ENCODE measurements at regions not wholly inside any gene's neighbourhood (a gene's known extent, or its start where the extent isn't known, plus 50 kb on each side); places are given as distances from the start of the nearest gene placed in this dataset.
A peak's percentile ranks its signal among the peaks of the same experiment; 100 is the strongest.
"Not testable (repeated sequence)": the region's sequence is repeated elsewhere in the genome, so short reads cannot be mapped to it uniquely, and the experiment has no call there.

DNA sequence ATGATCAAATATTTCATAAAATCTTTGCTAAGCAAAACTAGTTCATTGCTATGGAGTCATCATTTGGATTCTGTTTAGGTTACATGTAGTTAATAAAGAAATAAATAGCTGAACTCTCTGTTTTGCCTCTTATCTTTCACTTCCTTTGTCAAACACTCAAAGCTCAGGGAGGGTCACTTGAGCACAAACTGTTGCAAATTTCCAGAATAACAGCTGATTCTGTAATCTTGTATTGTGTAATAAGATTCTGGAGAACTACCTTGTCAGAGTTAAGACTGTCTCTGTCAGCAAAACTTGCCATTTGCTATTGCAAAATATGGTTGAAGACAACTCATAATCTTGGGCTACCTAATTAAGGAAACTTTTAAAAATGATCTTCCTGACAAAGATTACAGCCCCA lies 182.0 kb upstream of the MOCS2 start:
- H3K4me1 ChIP-seq: no peaks in the 10 kb centered on the region
- in situ Hi-C loops (cut with MboI; ENCODE audit: low sequenced_read_pairs in 4 of 4) (no loop called here), intact Hi-C loops (cut with DNase I; ENCODE audit: low total_unique reads) (no loop called here)
- H3K4me3 ChIP-seq: no peak overlapping the region
- ATAC-seq (peak; percentile 53 to 62), DNase-seq (no peak)
- no peaks in the 10 kb centered on the region for H3K27me3 ChIP-seq
- H3K27ac ChIP-seq: no peak overlapping the region
- no peaks in the 10 kb centered on the region for H3K36me3 ChIP-seq
- H3K9me3 ChIP-seq: no peaks in the 10 kb centered on the region
- TF ChIP-seq POLR2A (IDR thresholded peaks at IDR 0.05): no peak
- TF ChIP-seq, protein P1, sequence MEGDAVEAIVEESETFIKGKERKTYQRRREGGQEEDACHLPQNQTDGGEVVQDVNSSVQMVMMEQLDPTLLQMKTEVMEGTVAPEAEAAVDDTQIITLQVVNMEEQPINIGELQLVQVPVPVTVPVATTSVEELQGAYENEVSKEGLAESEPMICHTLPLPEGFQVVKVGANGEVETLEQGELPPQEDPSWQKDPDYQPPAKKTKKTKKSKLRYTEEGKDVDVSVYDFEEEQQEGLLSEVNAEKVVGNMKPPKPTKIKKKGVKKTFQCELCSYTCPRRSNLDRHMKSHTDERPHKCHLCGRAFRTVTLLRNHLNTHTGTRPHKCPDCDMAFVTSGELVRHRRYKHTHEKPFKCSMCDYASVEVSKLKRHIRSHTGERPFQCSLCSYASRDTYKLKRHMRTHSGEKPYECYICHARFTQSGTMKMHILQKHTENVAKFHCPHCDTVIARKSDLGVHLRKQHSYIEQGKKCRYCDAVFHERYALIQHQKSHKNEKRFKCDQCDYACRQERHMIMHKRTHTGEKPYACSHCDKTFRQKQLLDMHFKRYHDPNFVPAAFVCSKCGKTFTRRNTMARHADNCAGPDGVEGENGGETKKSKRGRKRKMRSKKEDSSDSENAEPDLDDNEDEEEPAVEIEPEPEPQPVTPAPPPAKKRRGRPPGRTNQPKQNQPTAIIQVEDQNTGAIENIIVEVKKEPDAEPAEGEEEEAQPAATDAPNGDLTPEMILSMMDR (IDR thresholded peaks at IDR 0.05 in 4 of 5, conservative IDR thresholded peaks at IDR 0.05 in 1 of 5): no peak

DNA sequence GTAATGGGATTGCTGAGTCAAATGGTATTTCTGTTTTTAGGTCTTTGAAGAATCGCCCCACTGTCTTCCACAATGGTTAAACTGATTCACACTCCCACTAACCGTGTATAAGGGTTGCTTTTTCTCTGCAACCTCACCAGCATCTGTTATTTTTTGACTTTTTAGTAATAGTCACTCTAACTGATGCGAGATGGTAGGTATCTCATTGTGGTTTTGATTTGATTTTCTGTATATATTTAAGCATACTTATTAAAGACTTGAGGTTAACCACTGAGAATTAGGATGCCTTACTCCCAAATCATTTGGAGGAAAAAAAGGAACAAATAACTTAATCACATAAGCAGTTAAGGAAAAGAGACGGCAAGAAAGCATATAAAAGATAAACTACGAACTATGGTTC lies 181.6 kb upstream of the FST start:
- Histone ChIP-seq H3K27me3 (no peaks in the 10 kb centered on the region), H3K4me3 (no peak overlapping the region), H3K27ac (no peak overlapping the region), H3K9me3 (no peaks in the 10 kb centered on the region), H3K4me1 (no peaks in the 10 kb centered on the region), H3K36me3 (no peaks in the 10 kb centered on the region)
- DNase-seq (no peak), ATAC-seq (no peak)
- intact Hi-C loops (cut with DNase I; ENCODE audit: low total_unique reads): no loop called here
- no peak for TF ChIP-seq POLR2A (IDR thresholded peaks at IDR 0.05)
- TF ChIP-seq, protein P1 (IDR thresholded peaks at IDR 0.05 in 4 of 5, conservative IDR thresholded peaks at IDR 0.05 in 1 of 5): no peak
- in situ Hi-C loops (cut with MboI; ENCODE audit: low sequenced_read_pairs in 4 of 4): no loop called here

DNA sequence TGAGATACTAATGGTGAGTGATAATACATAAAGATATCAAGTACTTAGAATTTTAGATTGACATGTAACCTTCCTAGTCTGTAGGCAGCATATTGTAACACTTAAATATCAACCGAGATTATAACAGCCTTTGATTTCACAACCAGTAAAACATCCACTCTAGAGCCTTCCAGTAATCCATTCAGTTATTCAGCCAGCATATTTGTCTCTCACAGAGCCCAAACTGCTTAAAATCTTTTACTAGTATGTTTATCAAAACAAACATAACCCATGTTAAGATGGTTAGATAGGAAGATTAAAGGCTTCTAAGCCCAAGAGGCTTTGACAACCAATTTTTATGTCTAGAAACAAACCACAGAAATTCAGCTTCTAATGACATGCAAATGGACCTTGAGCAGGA lies 177.9 kb upstream of the FST start:
- in situ Hi-C loops (cut with MboI; ENCODE audit: low sequenced_read_pairs in 4 of 4) (no loop called here), intact Hi-C loops (cut with DNase I; ENCODE audit: low total_unique reads) (no loop called here)
- Histone ChIP-seq H3K4me1 (no peaks in the 10 kb centered on the region), H3K9me3 (no peaks in the 10 kb centered on the region), H3K27me3 (no peaks in the 10 kb centered on the region), H3K4me3 (no peak overlapping the region), H3K27ac (no peak overlapping the region), H3K36me3 (no peaks in the 10 kb centered on the region)
- TF ChIP-seq, protein P1 (IDR thresholded peaks at IDR 0.05 in 4 of 5, conservative IDR thresholded peaks at IDR 0.05 in 1 of 5): no peak
- TF ChIP-seq POLR2A (IDR thresholded peaks at IDR 0.05): no peak
- DNase-seq: no peak
- no peak for ATAC-seq

DNA sequence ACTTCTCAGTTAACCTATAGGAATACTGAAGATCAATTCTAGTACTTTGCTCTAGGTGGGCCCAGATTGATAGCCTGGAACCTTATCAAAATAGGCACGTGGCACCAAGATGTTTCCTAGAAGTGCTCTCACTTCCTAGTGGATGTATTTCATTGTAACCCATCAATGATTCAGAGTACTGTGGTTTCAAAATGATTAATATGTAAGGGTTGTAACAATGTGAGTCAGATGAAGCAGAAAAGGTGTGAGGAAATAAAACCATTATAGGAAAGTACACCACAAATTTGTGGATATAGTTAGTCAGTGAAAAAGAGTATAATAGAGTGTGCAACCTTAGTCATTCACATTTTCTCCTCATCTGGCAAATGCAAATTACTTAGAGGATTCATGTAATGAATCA lies 177.3 kb upstream of the FST start:
- Histone ChIP-seq H3K4me3 (no peak overlapping the region), H3K4me1 (no peaks in the 10 kb centered on the region), H3K27ac (no peak overlapping the region), H3K27me3 (no peaks in the 10 kb centered on the region), H3K9me3 (no peaks in the 10 kb centered on the region), H3K36me3 (no peaks in the 10 kb centered on the region)
- ATAC-seq (no peak), DNase-seq (no peak)
- no peak for TF ChIP-seq POLR2A (IDR thresholded peaks at IDR 0.05)
- TF ChIP-seq, protein P1 (IDR thresholded peaks at IDR 0.05 in 4 of 5, conservative IDR thresholded peaks at IDR 0.05 in 1 of 5): no peak
- intact Hi-C loops (cut with DNase I; ENCODE audit: low total_unique reads): no loop called here
- in situ Hi-C loops (cut with MboI; ENCODE audit: low sequenced_read_pairs in 4 of 4): no loop called here

DNA sequence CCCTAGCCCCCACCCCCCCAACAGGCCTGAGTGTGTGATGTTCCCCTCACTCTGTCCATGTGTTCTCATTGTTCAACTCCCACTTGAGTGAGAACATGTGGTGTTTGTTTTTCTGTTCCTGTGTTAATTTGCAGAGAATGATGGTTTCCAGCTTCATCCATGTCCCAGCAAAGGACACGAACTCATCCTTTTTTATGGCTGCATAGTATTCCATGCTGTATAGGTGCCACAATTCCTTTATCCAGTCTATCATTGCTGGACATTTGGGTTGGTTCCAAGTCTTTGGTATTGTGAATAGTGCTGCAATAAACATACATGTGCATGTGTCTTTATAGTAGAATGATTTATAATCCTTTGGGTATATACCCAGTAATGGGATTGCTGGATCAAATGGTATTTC lies 175.1 kb upstream of the FST start:
- ATAC-seq; DNase-seq; in situ Hi-C loops (cut with MboI; ENCODE audit: low sequenced_read_pairs in 4 of 4); H3K4me1 ChIP-seq; H3K9me3 ChIP-seq; H3K36me3 ChIP-seq; H3K27ac ChIP-seq; H3K27me3 ChIP-seq; H3K4me3 ChIP-seq; intact Hi-C loops (cut with DNase I; ENCODE audit: low total_unique reads): not testable (repeated sequence)

All from gastrocnemius medialis (tissue), 4 donors.